GM08714 (cell line): ENCODE measurements at regions not wholly inside any gene's neighbourhood (a gene's known extent, or its start where the extent isn't known, plus 50 kb on each side); places are given as distances from the start of the nearest gene placed in this dataset.

Source experiments
- H3K4me3 ChIP-seq: fragments of 200-500 bp; sonication (Bioruptor generic); 2 replicates; pipeline ENCODE4 v1.5.1; 2014; ENCODE audit warnings: mild to moderate bottlenecking, low read length, inconsistent platforms
- ZNF274 ChIP-seq: IDR thresholded peaks from 2 replicates; pipeline ENCODE4 v1.6.1; 2012; ENCODE audit warnings: mild to moderate bottlenecking, low read depth, low read length

GRCh38 chr14:87084908-87085307, 908.1 kb downstream of the GALC start:
- no peak overlapping the region for H3K4me3 ChIP-seq
- TF ChIP-seq ZNF274 = no peak

GRCh38 chr14:87082917-87083316, 910.1 kb downstream of the GALC start:
- no peak overlapping the region for H3K4me3 ChIP-seq
- TF ChIP-seq ZNF274 = no peak

- H3K4me3 ChIP-seq = no peak overlapping the region
- TF ChIP-seq ZNF274 = no peak
Observed at GRCh38 chr14:87081004-87081403, 912.0 kb downstream of the GALC start.

GRCh38 chr14:87080146-87080545, 912.8 kb downstream of the GALC start:
- TF ChIP-seq ZNF274 = no peak
- no peak overlapping the region for H3K4me3 ChIP-seq

GRCh38 chr14:87079416-87079815, 913.6 kb downstream of the GALC start:
- H3K4me3 ChIP-seq = no peak overlapping the region
- TF ChIP-seq ZNF274 = no peak

GRCh38 chr14:87076922-87077321, 916.1 kb downstream of the GALC start:
- no peak for TF ChIP-seq ZNF274

GRCh38 chr14:87076146-87076545, 916.8 kb downstream of the GALC start:
- no peak overlapping the region for H3K4me3 ChIP-seq
- TF ChIP-seq ZNF274 = no peak

More at GRCh38 chr14:87076922-87077321, 916.1 kb downstream of the GALC start:
- no peak overlapping the region for H3K4me3 ChIP-seq

GRCh38 chr14:87073880-87074570, 919.0 kb downstream of the GALC start:
- TF ChIP-seq ZNF274 = no peak
- H3K4me3 ChIP-seq = no peak overlapping the region

GRCh38 chr14:87067591-87067990, 925.4 kb downstream of the GALC start:
- H3K4me3 ChIP-seq = no peak overlapping the region
- no peak for TF ChIP-seq ZNF274

- no peak overlapping the region for H3K4me3 ChIP-seq
- TF ChIP-seq ZNF274 = no peak
Observed at GRCh38 chr14:87067061-87067460, 925.9 kb downstream of the GALC start.

- no peak for TF ChIP-seq ZNF274
- H3K4me3 ChIP-seq = no peak overlapping the region
Observed at GRCh38 chr14:87066221-87066817, 926.7 kb downstream of the GALC start.

GRCh38 chr14:87065366-87065765, 927.6 kb downstream of the GALC start:
- no peak overlapping the region for H3K4me3 ChIP-seq
- TF ChIP-seq ZNF274 = no peak

- no peak for TF ChIP-seq ZNF274
- H3K4me3 ChIP-seq = no peak overlapping the region
Observed at GRCh38 chr14:87063181-87063580, 929.8 kb downstream of the GALC start.

GRCh38 chr14:87060405-87060804, 932.6 kb downstream of the GALC start:
- H3K4me3 ChIP-seq = no peak overlapping the region
- no peak for TF ChIP-seq ZNF274

- no peak for TF ChIP-seq ZNF274
Observed at GRCh38 chr14:87059060-87059839, 933.7 kb downstream of the GALC start.

More at GRCh38 chr14:87059060-87059839, 933.7 kb downstream of the GALC start:
- H3K4me3 ChIP-seq = no peak overlapping the region
